Mesendoderm (in vitro differentiated cells): ENCODE measurements at regions not wholly inside any gene's neighbourhood (a gene's known extent, or its start where the extent isn't known, plus 50 kb on each side); places are given as distances from the start of the nearest gene placed in this dataset.
A peak's percentile ranks its signal among the peaks of the same experiment; 100 is the strongest.

Experiments used
- DNase-seq: peaks from one replicate; pipeline ENCODE4 v3.0.0; 2013
- H2AK5ac ChIP-seq: 2 replicates; pipeline ENCODE4 v1.6.1; 2013; ENCODE audit warnings: low read length, inconsistent platforms
- H2BK120ac ChIP-seq: 2 replicates; pipeline ENCODE4 v1.6.1; 2013; ENCODE audit warnings: low read depth, mild to moderate bottlenecking, low read length, moderate library complexity, mixed read lengths
- H2BK15ac ChIP-seq: replicated peaks from 2 replicates; pipeline ENCODE4 v1.6.1; 2013; ENCODE audit warnings: low read depth, mild to moderate bottlenecking, moderate library complexity
- H2BK5ac ChIP-seq: 2 replicates; pipeline ENCODE4 v1.6.1; 2013; ENCODE audit warnings: low read length, inconsistent platforms
- H3K18ac ChIP-seq: 2 replicates; pipeline ENCODE4 v1.6.1; 2013; ENCODE audit warnings: mild to moderate bottlenecking, low read length, mixed read lengths
- H3K23ac ChIP-seq: one replicate; pipeline ENCODE4 v1.6.1; 2013; ENCODE audit warnings: low read length
- H3K27ac ChIP-seq: 2 replicates; pipeline ENCODE4 v1.5.1; 2013; ENCODE audit warnings: low read depth, mild to moderate bottlenecking, inconsistent platforms, low read length, moderate library complexity
- H3K27me3 ChIP-seq: 2 replicates; pipeline ENCODE4 v1.6.1; 2013; ENCODE audit warnings: low read length, control low read depth, mild to moderate bottlenecking, inconsistent platforms; ENCODE audit not compliant: insufficient read depth, poor library complexity
- H3K36me3 ChIP-seq: 2 replicates; pipeline ENCODE4 v1.6.1; 2013; ENCODE audit warnings: low read length, inconsistent platforms; ENCODE audit not compliant: control insufficient read depth, insufficient read depth
- H3K4ac ChIP-seq: one replicate; pipeline ENCODE4 v1.6.1; 2013; ENCODE audit warnings: low read depth, mild to moderate bottlenecking, low read length, moderate library complexity
- H3K4me1 ChIP-seq: 2 replicates; pipeline ENCODE4 v1.6.1; 2013; ENCODE audit warnings: low read depth, low read length, inconsistent platforms; ENCODE audit not compliant: control insufficient read depth
- H3K4me2 ChIP-seq: 2 replicates; pipeline ENCODE4 v1.6.1; 2013; ENCODE audit warnings: low read length
- H3K4me3 ChIP-seq: 2 replicates; pipeline ENCODE4 v1.5.1; 2013; ENCODE audit warnings: mild to moderate bottlenecking, low read length
- H3K56ac ChIP-seq: one replicate; pipeline ENCODE4 v1.6.1; 2013; ENCODE audit warnings: low read length
- H3K79me1 ChIP-seq: 2 replicates; pipeline ENCODE4 v1.6.1; 2013; ENCODE audit warnings: low read length, inconsistent platforms
- H3K79me2 ChIP-seq: 2 replicates; pipeline ENCODE4 v1.6.1; 2013; ENCODE audit warnings: mild to moderate bottlenecking, low read length; ENCODE audit not compliant: control insufficient read depth, insufficient read depth
- H3K9ac ChIP-seq: 2 replicates; pipeline ENCODE4 v1.6.1; 2013; ENCODE audit warnings: low read length, inconsistent platforms
- H4K5ac ChIP-seq: one replicate; pipeline ENCODE4 v1.6.1; 2013; ENCODE audit warnings: low read length
- H4K8ac ChIP-seq: one replicate; pipeline ENCODE4 v1.6.1; 2013; ENCODE audit warnings: low read depth, mild to moderate bottlenecking, control low read depth, low read length, moderate library complexity
- WGBS: extraction: QIAGEN DNeasy Blood & Tissue Kit; methylation state at CpG from one replicate; pipeline ENCODE4 v1.1.7; 2013; ENCODE audit warnings: low lambda C conversion rate, missing lambda C conversion rate; ENCODE audit not compliant: insufficient coverage; ENCODE audit errors: extremely low coverage; 5-methylcytosine and 5-hydroxymethylcytosine counted together

DNA sequence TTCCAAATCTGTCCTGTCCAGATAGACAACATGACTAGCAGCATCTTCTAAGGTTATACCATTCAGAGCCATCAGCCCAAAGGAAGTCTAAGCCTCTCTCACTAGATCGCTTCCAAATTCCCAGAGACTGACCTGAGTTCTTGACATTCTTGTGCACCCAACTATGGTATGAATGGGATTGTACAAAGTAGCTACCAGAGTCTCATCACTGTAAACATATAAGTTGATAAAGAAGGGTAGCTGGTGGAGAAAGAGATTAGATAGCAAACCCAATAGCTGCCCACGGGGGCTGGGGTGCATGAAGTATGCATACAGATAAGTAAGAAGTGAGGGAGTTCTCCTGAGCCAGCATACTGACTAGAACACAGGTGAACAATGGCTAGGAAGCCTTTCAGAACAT is 180.0 kb downstream of the PLPP3 start:
- no peak overlapping the region for H4K8ac ChIP-seq
- no peak overlapping the region for H2AK5ac ChIP-seq
- H4K5ac ChIP-seq, result no peak overlapping the region
- no peak overlapping the region for H3K56ac ChIP-seq
- H2BK15ac ChIP-seq, result no peak overlapping the region
- WGBS, result no CpG with 5 or more reads among the region's 2 CpGs
- H3K36me3 ChIP-seq, result no peaks in the 10 kb centered on the region
- no peaks in the 10 kb centered on the region for H3K79me1 ChIP-seq
- H3K23ac ChIP-seq, result no peak overlapping the region
- peak; percentile 62 for DNase-seq
- no peak overlapping the region for H3K27ac ChIP-seq
- H3K4me1 ChIP-seq, result peaks cover 15% of the 10 kb centered on the region
- no peak overlapping the region for H3K4me3 ChIP-seq
- H3K4ac ChIP-seq, result no peak overlapping the region
- H3K4me2 ChIP-seq, result no peak overlapping the region
- no peak overlapping the region for H2BK5ac ChIP-seq
- no peak overlapping the region for H2BK120ac ChIP-seq
- no peak overlapping the region for H3K9ac ChIP-seq
- H3K27me3 ChIP-seq, result no peaks in the 10 kb centered on the region
- no peak overlapping the region for H3K18ac ChIP-seq
- no peaks in the 10 kb centered on the region for H3K79me2 ChIP-seq

DNA sequence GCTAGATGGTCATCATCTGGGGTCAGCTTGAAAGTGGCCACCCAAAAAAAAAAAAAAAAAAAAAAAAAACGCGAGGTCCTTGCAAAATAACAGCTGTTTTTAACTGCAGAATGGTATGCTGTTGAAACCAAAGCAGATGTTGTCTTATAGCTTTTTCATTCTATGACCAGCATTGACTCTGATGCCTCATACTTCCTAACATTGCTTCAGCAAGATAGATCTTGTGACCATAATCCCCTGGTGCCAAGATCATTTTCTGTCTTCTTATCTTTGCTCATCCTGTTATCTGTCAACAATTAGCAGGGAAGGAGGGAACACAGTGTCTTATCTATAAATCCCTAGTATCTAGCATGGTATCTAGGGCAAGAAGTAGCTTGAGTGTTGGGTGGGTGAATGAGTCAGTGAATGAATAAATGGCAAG is 181.5 kb downstream of the PLPP3 start:
- Histone ChIP-seq H3K27me3 (no peaks in the 10 kb centered on the region), H3K4me3 (no peak overlapping the region), H3K18ac (no peak overlapping the region), H3K27ac (no peak overlapping the region), H3K9ac (no peak overlapping the region), H4K8ac (no peak overlapping the region), H3K4me1 (peaks cover 15% of the 10 kb centered on the region), H3K79me2 (no peaks in the 10 kb centered on the region), H2BK15ac (no peak overlapping the region), H2BK5ac (no peak overlapping the region), H4K5ac (no peak overlapping the region), H3K4me2 (no peak overlapping the region), H3K23ac (no peak overlapping the region), H3K79me1 (no peaks in the 10 kb centered on the region), H2AK5ac (no peak overlapping the region), H2BK120ac (no peak overlapping the region), H3K4ac (no peak overlapping the region), H3K36me3 (no peaks in the 10 kb centered on the region), H3K56ac (no peak overlapping the region)
- peak; percentile 93 for DNase-seq
- WGBS, result no CpG with 5 or more reads among the region's 2 CpGs

DNA sequence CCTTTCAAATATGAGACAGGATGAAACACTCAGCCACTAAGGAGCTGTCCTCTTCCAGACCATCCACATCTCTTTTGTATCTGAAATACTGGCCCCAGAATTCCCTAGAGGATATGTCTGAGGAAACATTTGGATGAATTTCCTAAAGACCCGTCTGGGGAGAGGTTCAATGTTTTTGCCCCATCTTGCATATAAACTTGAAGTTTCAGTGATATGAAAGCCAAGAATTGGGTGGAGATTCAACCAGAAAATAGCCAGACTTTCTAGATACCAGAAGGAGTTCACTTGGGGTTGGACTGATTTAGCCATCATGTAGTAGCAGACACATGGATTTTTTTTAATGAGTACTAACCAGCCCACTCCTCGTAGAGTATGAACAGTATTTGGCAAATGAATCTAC is 182.0 kb downstream of the PLPP3 start:
- Histone ChIP-seq H2BK120ac (no peak overlapping the region), H4K5ac (no peak overlapping the region), H3K27me3 (no peaks in the 10 kb centered on the region), H2AK5ac (no peak overlapping the region), H3K9ac (no peak overlapping the region), H3K27ac (no peak overlapping the region), H3K23ac (no peak overlapping the region), H3K79me1 (no peaks in the 10 kb centered on the region), H3K79me2 (no peaks in the 10 kb centered on the region), H2BK15ac (no peak overlapping the region), H3K4me1 (peaks cover 15% of the 10 kb centered on the region), H3K4me2 (no peak overlapping the region), H4K8ac (no peak overlapping the region), H2BK5ac (no peak overlapping the region), H3K4ac (no peak overlapping the region), H3K56ac (no peak overlapping the region), H3K36me3 (no peaks in the 10 kb centered on the region), H3K4me3 (no peak overlapping the region), H3K18ac (no peak overlapping the region)
- no peak for DNase-seq
- WGBS, result no CpG with 5 or more reads among the region's 2 CpGs

DNA sequence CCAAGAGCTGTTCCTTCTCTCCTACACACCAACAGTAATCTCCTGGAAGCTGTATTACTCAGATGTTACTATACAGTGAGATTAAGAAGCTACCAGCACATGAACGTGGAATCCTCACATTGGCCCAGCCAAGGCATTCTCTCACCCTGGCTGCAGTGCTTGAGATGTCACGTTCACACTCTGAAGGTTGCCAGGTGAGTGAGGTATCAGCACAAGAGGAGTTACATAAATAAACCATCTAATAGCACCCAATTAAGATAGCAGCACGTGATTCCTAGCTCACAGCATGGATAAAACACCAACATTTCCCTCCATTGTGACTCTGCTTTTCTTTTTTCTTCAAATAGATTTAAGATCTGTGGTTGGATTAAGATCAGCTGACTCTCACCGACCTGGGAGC is 182.8 kb downstream of the PLPP3 start:
- peak; percentile 95 for DNase-seq
- Histone ChIP-seq H4K5ac (no peak overlapping the region), H3K79me1 (no peaks in the 10 kb centered on the region), H3K4ac (no peak overlapping the region), H3K27ac (no peak overlapping the region), H2BK5ac (no peak overlapping the region), H2BK120ac (no peak overlapping the region), H3K36me3 (no peaks in the 10 kb centered on the region), H2AK5ac (no peak overlapping the region), H3K79me2 (no peaks in the 10 kb centered on the region), H3K4me1 (peaks cover 15% of the 10 kb centered on the region), H3K18ac (no peak overlapping the region), H3K23ac (no peak overlapping the region), H3K9ac (no peak overlapping the region), H4K8ac (no peak overlapping the region), H3K56ac (no peak overlapping the region), H3K27me3 (no peaks in the 10 kb centered on the region), H3K4me2 (no peak overlapping the region), H3K4me3 (no peak overlapping the region), H2BK15ac (no peak overlapping the region)
- no CpG with 5 or more reads among the region's 4 CpGs for WGBS

DNA sequence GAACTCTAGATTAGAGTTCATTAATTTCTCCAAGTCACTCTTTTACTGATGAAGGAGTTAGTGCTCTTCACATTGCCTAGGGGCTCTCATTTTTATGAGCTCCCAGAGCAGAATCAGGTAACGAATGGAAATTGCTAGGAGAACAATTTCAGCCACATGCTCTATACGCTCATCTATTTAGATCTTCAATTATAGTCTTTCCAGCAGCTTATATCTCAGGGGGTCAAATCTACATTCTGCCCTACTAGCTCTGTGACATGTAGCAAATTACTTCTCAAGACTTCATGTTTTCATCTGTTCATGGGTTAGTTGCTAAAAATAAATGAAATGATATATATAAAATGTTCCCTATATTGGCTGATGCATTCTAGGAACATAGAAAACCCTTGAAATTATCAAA is 183.6 kb downstream of the PLPP3 start:
- no peaks in the 10 kb centered on the region for H3K36me3 ChIP-seq
- no peaks in the 10 kb centered on the region for H3K79me1 ChIP-seq
- no CpG with 5 or more reads among the region's 2 CpGs for whole genome bisulfite sequencing
- no peak overlapping the region for H3K4me3 ChIP-seq
- no peak overlapping the region for H3K56ac ChIP-seq
- H3K4me2 ChIP-seq, result no peak overlapping the region
- H2BK15ac ChIP-seq, result no peak overlapping the region
- no peak overlapping the region for H3K23ac ChIP-seq
- H3K18ac ChIP-seq, result no peak overlapping the region
- H4K5ac ChIP-seq, result no peak overlapping the region
- H3K79me2 ChIP-seq, result no peaks in the 10 kb centered on the region
- H2AK5ac ChIP-seq, result no peak overlapping the region
- H3K9ac ChIP-seq, result no peak overlapping the region
- no peak overlapping the region for H2BK5ac ChIP-seq
- no peak for DNase-seq
- H3K27ac ChIP-seq, result no peak overlapping the region
- no peak overlapping the region for H3K4ac ChIP-seq
- no peaks in the 10 kb centered on the region for H3K27me3 ChIP-seq
- peaks cover 17% of the 10 kb centered on the region for H3K4me1 ChIP-seq
- no peak overlapping the region for H4K8ac ChIP-seq
- no peak overlapping the region for H2BK120ac ChIP-seq

DNA sequence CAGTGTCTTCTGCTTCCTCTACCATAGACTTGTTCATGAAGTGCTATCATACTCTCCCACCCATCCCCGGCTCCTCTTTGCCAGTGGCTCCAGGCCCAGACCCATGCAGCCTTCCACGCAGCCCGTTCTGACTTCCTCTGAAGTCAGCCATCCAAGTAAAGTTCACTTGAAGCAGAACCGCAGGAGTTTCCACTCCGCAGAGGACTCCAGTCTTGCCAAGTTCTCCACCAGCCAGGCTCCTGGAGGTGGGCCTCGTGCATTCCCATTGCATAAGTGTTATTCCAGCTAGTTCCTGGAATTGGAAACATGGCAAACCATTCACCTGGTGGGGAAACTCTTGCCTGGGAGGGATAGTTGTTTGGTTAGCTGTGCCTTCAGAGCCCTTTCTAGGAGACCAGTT is 185.1 kb downstream of the PLPP3 start:
- H4K8ac ChIP-seq, result no peak overlapping the region
- H3K4ac ChIP-seq, result no peak overlapping the region
- H3K23ac ChIP-seq, result no peak overlapping the region
- H3K27me3 ChIP-seq, result no peaks in the 10 kb centered on the region
- no peak overlapping the region for H3K27ac ChIP-seq
- H3K36me3 ChIP-seq, result no peaks in the 10 kb centered on the region
- no peak for DNase-seq
- no peak overlapping the region for H3K4me3 ChIP-seq
- WGBS, result no CpG with 5 or more reads among the region's 6 CpGs
- no peak overlapping the region for H2BK5ac ChIP-seq
- no peak overlapping the region for H4K5ac ChIP-seq
- no peak overlapping the region for H2BK120ac ChIP-seq
- H2AK5ac ChIP-seq, result no peak overlapping the region
- H3K18ac ChIP-seq, result no peak overlapping the region
- no peaks in the 10 kb centered on the region for H3K79me2 ChIP-seq
- H2BK15ac ChIP-seq, result no peak overlapping the region
- H3K4me2 ChIP-seq, result no peak overlapping the region
- H3K9ac ChIP-seq, result no peak overlapping the region
- no peak overlapping the region for H3K56ac ChIP-seq
- no peaks in the 10 kb centered on the region for H3K79me1 ChIP-seq
- peaks cover 16% of the 10 kb centered on the region for H3K4me1 ChIP-seq
